GM12873 (cell line): ENCODE measurements at regions not wholly inside any gene's neighbourhood (a gene's known extent, or its start where the extent isn't known, plus 50 kb on each side); places are given as distances from the start of the nearest gene placed in this dataset.

Experiments used
- TF ChIP-seq, protein P1 (sequence below): IDR thresholded peaks from 2 replicates; pipeline ENCODE4 v1.5.1; 2012; ENCODE audit warnings: low read depth, mild to moderate bottlenecking, moderate library complexity, low read length, control low read depth; ENCODE audit not compliant: insufficient read depth; ENCODE audit errors: missing control alignments

DNA sequence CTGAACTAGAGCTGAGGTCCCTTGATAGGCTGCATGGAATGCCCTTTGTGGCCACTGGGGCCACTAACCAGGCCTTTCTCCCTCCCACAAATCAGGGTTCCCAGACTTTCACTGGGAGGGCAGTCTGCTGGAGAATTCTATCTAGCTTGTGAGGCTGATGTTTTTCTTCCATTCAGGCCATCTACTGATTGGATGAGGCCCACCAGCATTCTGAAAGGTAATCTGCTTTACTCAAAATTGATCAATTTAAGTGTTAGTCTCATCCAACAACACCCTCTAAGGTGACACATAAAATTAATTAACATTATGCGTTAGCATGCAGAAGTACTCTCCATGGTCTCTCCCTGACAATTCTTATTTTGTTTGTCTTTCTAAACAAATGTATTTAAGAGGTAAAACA is 80.5 kb downstream of the RTP4 start:
- TF ChIP-seq, protein P1, sequence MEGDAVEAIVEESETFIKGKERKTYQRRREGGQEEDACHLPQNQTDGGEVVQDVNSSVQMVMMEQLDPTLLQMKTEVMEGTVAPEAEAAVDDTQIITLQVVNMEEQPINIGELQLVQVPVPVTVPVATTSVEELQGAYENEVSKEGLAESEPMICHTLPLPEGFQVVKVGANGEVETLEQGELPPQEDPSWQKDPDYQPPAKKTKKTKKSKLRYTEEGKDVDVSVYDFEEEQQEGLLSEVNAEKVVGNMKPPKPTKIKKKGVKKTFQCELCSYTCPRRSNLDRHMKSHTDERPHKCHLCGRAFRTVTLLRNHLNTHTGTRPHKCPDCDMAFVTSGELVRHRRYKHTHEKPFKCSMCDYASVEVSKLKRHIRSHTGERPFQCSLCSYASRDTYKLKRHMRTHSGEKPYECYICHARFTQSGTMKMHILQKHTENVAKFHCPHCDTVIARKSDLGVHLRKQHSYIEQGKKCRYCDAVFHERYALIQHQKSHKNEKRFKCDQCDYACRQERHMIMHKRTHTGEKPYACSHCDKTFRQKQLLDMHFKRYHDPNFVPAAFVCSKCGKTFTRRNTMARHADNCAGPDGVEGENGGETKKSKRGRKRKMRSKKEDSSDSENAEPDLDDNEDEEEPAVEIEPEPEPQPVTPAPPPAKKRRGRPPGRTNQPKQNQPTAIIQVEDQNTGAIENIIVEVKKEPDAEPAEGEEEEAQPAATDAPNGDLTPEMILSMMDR: peak; percentile 19

DNA sequence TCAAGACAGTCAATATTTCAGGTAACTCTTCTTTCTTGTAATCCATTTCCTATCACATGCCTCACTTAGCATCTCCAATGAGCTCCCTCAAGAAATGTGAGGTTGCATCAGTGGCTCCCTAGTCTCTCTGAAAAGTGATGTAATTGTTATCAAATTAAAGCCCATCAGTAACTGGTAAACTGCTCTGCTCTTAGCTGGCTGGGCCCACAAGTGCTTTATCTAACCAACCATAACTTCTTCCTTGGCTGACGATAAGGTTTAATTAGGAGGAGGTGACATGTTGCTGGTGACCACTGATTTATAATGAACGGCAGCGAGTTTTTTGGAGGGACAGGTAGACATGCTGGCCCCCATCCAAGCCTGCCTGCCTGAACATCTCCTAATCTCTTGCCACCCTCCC is 79.6 kb downstream of the RTP4 start:
- TF ChIP-seq, protein P1: no peak

DNA sequence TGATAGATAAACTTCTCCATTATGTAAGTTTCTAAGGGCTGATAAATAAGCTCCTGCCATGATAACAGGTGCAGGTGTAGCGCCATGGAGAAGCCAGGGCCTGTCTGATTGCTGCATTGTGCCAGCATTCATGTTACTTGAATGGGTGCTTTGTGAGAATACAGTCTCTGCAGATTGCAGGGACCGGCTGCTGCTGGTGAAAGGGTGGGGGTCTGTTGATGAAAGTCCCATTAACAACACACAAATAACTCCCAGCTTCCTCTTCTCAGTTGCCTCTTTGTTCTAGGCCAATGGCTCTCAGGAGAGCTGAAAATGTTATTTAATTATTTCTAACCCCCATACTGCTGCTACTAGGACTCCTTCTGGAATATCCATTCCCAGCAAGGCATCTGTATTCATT is 77.2 kb downstream of the RTP4 start:
- TF ChIP-seq, protein P1: no peak

DNA sequence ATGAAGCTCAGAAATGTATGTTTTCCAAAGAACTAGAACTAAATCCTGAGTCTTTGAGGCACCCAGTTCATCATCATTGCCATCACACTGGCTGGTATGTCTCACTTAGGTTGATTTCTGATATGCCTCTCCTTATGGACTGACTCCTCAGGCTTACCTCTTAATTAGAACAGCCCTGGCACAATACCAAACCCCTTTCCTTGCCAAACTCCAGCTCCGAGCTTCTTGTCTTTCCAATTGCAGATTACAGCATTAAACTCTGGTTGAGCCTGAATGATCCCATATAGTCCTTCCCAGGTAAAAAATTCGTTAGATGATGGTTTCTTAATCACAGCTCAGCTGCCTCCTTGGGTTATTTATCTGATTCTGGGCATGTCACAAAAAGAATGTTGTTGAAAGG is 66.3 kb downstream of the RTP4 start:
- TF ChIP-seq, protein P1: no peak

DNA sequence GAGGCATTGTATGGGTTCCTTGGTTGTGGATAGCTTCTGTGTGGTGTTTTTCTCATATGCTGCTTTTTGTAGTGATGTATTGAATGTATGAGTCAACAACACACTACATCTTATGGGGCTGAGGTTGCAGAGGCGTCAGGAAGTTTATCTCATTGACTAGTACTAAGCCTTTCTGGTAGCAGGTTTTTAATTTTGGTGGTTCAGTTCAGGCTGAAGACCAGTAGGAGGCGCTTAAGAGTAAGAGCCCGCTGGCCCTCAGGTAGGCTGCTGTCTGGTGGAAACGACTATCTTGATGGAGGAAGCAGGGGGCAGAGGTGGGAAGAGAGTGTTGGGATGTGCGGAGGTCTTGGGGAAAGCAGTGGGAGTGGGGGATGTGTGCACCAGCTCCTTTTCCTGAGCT is 62.4 kb downstream of the RTP4 start:
- TF ChIP-seq, protein P1: peak; percentile 57
